Muscle layer of duodenum (tissue), 2 donors: ENCODE measurements at regions not wholly inside any gene's neighbourhood (a gene's known extent, or its start where the extent isn't known, plus 50 kb on each side); places are given as distances from the start of the nearest gene placed in this dataset.

Experiments
- H3K27ac ChIP-seq: one replicate; pipeline ENCODE4 v1.7.0; 2013; ENCODE audit warnings: mild to moderate bottlenecking, low read length
- H3K27me3 ChIP-seq: one replicate; pipeline ENCODE4 v1.7.0; 2013; ENCODE audit warnings: low read depth, mild to moderate bottlenecking, control low read depth, low read length
- H3K36me3 ChIP-seq, 2 donors: one replicate each; pipeline ENCODE4 v1.7.0; 2013; ENCODE audit warnings: low read length in 2 of 2, control low read depth in 1 of 2, mild to moderate bottlenecking in 1 of 2; ENCODE audit not compliant: insufficient read depth in 2 of 2, control insufficient read depth in 1 of 2
- H3K4me1 ChIP-seq, 2 donors: one replicate each; pipeline ENCODE4 v1.7.0; 2013; ENCODE audit warnings: low read length in 2 of 2, mild to moderate bottlenecking in 2 of 2, control low read depth in 1 of 2, moderate library complexity in 1 of 2; ENCODE audit not compliant: insufficient read depth in 2 of 2, control insufficient read depth in 1 of 2
- H3K4me3 ChIP-seq, 2 donors: one replicate each; pipeline ENCODE4 v1.7.0; 2013; ENCODE audit warnings: low read length in 2 of 2, low read depth in 1 of 2, mild to moderate bottlenecking in 1 of 2
- H3K9me3 ChIP-seq, 2 donors: one replicate each; pipeline ENCODE4 v1.7.0; 2013; ENCODE audit warnings: low read length in 2 of 2, control low read depth in 1 of 2, mild to moderate bottlenecking in 1 of 2; ENCODE audit not compliant: control insufficient read depth in 1 of 2
- donor health status: healthy.

DNA sequence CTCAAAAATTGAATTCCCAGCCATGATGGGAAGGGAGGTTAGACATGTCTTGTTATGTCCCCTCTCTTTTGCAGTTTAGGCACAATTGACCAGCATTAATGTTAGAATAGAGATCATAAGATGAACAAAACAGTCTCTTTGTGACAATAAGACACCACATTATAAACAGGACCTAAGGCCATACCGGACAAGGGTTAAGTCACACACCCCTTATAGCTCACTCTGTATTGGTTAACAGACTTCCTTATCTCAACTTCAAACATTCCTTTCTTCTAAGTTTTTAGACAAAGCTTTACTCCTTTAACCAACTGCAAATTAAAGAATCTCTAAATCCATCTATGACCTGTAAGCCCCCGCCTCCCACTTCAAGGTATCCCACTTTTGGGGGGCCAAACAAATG is 81.1 kb upstream of the CPM start:
- H3K27me3 ChIP-seq = no peaks in the 10 kb centered on the region
- H3K9me3 ChIP-seq = no peaks in the 10 kb centered on the region
- no peak overlapping the region for H3K27ac ChIP-seq
- H3K4me3 ChIP-seq = no peak overlapping the region
- no peaks in the 10 kb centered on the region for H3K36me3 ChIP-seq
- no peaks in the 10 kb centered on the region for H3K4me1 ChIP-seq

DNA sequence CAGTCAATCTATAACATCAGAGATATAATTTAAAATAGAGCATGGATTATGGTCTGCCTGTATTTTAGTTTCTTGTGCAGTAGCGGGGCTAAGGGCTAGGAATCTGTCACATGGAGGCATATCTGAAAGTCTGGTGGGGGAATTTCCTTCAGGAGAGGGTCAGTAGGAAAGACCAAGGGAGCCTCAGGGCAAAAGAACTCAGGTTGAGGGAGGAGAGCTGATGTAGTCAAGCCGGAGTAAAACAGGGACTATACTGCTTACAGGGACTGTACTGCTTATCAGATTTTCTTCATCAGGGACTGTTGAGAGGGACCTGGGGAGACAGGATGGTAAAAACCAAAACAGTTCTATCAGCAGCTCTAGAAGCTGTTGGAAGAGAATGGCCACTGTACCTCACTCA is 82.0 kb upstream of the CPM start:
- Histone ChIP-seq H3K27ac (no peak overlapping the region), H3K9me3 (peaks cover 0 to 1% of the 10 kb centered on the region in 2 donors), H3K4me3 (no peak overlapping the region), H3K36me3 (no peaks in the 10 kb centered on the region), H3K4me1 (no peaks in the 10 kb centered on the region), H3K27me3 (no peaks in the 10 kb centered on the region)

DNA sequence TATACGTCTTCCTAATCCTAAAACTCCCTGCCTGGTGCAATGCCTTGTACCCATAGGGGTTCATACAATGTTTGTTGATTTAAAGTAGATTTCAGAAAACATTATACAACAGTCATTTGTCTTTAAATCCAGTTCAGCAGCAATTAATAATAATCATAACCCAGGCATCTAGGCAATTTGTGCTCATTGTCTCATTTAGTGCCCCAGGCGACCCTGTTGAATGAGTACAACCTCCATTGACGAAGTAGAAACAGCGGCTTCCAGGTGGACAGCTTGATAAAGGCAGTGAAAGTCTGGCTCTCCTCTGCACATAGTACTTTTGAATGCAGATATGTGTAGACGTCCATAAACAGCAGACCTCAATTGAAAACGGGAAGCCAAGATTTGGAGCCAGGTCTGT is 82.9 kb upstream of the CPM start:
- Histone ChIP-seq H3K4me1 (no peaks in the 10 kb centered on the region), H3K27ac (no peak overlapping the region), H3K27me3 (no peaks in the 10 kb centered on the region), H3K4me3 (no peak overlapping the region), H3K36me3 (no peaks in the 10 kb centered on the region), H3K9me3 (peaks cover 0 to 4% of the 10 kb centered on the region in 2 donors)

DNA sequence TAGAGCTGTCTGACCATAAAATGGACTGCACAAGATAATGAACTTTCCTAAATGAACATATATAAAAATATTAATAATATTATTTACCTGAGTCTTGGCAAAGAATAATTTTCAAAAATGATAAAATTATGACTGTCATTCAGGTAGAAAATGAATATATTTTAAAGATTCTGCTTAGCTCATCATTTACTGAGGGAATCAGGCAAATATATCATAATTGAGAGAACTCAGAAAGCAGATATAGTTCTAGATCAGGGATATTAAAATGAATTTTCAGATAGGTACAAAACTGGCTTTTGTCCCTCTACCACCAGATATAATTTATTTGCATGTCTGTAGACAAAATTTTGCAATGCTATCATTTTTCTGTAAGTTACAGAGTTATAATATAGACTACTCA is 86.1 kb upstream of the CPM start:
- Histone ChIP-seq H3K4me1 (no peaks in the 10 kb centered on the region), H3K27ac (no peak overlapping the region), H3K27me3 (no peaks in the 10 kb centered on the region), H3K4me3 (no peak overlapping the region), H3K9me3 (peaks cover 0 to 4% of the 10 kb centered on the region in 2 donors), H3K36me3 (no peaks in the 10 kb centered on the region)

DNA sequence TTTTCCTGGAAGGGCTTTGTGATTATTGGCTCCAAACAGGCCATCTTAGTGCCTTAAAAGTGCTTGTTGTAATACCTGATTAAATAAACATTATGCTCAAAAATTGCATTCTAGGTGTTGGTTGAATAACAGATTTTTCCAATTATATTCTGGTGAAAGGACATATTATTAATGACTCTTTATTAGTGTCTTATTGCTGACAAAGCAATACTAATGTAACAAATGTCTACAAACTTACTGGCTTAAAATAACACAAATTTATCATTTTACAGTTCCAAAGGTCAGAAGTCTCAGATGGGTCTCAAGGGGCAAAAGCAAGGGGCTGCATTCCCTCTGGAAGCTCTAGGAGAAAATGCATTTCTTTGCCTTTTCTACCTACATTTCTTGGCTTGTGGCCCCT is 86.9 kb upstream of the CPM start:
- Histone ChIP-seq H3K36me3 (no peaks in the 10 kb centered on the region), H3K27me3 (no peaks in the 10 kb centered on the region), H3K9me3 (peaks cover 0 to 4% of the 10 kb centered on the region in 2 donors), H3K27ac (no peak overlapping the region), H3K4me1 (no peaks in the 10 kb centered on the region), H3K4me3 (no peak overlapping the region)

DNA sequence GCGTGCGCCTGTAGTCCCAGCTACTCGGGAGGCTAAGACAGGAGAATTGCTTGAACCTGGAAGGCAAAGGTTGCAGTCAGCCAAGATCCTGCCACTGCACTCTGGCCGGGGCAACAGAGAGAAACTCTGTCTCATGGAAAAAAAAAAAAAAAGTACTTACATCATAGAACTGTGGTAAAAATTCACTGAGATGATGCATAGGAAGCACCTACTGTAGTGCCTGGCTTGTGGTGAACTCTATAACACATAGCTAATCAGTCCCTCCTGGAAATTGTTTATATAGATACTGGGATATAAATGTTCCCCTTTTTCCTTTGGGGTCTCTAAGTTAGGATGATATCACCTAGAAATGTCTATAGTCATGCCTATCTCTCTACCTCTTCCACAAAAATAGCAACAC is 89.7 kb upstream of the CPM start:
- H3K4me1 ChIP-seq = no peaks in the 10 kb centered on the region
- no peaks in the 10 kb centered on the region for H3K27me3 ChIP-seq
- no peak overlapping the region for H3K4me3 ChIP-seq
- H3K27ac ChIP-seq = no peak overlapping the region
- no peaks in the 10 kb centered on the region for H3K36me3 ChIP-seq
- H3K9me3 ChIP-seq = peaks cover 0 to 4% of the 10 kb centered on the region in 2 donors

DNA sequence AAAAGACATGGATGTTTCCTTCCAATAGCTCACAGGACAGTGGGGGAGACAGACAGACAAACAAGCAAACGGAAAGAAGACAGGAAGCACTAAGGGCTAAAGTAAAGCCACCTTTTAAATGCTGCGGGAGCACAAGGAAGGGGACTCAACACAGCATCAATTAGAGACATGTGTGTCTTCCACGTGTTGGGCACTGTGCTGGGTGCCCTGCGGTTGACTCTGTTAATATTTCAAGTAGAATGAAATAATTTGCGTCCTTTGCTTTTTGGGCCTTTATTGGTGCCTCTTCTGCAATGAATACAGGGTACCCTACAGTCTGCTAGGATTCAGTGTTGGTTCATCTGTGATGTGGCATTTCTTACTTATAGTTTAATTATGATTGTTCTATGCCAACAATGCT is 90.9 kb upstream of the CPM start:
- no peaks in the 10 kb centered on the region for H3K27me3 ChIP-seq
- H3K4me1 ChIP-seq = no peaks in the 10 kb centered on the region
- no peak overlapping the region for H3K27ac ChIP-seq
- H3K9me3 ChIP-seq = peaks cover 0 to 4% of the 10 kb centered on the region in 2 donors
- no peak overlapping the region for H3K4me3 ChIP-seq
- H3K36me3 ChIP-seq = no peaks in the 10 kb centered on the region

DNA sequence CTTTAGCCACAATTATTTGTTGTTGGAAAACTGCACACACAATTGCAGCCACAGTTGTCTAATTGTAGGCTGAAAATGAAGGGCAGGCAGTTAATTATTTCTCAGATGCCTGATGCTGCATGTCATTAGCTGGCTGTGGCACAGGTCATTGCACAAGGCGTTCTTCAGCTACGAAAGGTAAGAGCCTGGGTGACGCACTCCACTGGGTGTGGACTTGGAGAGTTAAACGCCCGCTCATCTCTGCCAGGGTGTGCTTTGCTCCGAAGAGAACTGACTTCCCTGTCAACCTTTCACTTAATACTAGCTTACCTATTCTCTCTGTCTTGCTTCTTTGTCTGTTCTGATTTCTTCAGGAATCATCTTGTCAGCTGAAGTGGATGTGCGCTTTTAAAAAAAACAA is 91.4 kb upstream of the CPM start:
- H3K27me3 ChIP-seq = no peaks in the 10 kb centered on the region
- H3K36me3 ChIP-seq = no peaks in the 10 kb centered on the region
- H3K27ac ChIP-seq = no peak overlapping the region
- H3K9me3 ChIP-seq = peaks cover 0 to 4% of the 10 kb centered on the region in 2 donors
- no peaks in the 10 kb centered on the region for H3K4me1 ChIP-seq
- H3K4me3 ChIP-seq = no peak overlapping the region

DNA sequence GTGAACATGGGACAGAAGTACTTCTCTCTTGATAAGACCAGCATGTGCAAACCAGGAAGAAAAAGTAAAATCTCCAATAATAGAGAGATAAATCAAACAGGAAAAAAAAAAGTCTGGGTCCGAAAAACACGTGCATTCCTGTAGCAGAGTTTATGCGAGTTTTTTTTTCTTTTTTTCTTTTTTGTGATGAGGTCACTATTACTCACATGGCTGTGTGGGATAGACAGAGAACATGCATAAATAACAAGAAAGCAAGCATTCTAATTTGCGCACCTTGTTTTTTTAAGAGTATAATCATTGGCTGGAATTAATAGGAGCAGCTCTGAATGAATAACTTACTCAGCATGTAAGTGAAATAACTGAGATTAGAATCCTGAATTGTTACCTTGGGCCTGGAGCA is 91.9 kb upstream of the CPM start:
- Histone ChIP-seq H3K27me3 (no peaks in the 10 kb centered on the region), H3K36me3 (no peaks in the 10 kb centered on the region), H3K27ac (no peak overlapping the region), H3K4me3 (no peak overlapping the region), H3K4me1 (no peaks in the 10 kb centered on the region), H3K9me3 (peaks cover 0 to 3% of the 10 kb centered on the region in 2 donors)

DNA sequence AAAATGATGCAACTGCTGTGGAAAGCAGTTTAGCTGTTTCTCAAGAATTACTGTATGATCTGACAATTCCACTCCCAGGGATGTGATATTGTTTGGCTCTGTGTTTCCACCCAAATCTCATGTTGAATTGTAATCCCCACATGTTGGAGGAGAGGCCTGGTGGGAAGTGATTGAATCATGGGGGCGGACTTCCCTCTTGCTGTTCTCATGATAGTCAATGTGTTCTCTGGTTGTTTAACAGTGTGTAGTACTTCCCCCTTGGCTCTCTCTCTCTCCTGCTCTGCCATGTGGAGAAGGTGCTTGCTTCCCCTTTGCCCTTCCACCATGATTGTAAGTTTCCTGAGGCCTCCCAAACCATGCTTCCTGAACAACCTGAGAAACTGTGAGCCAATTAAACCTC is 93.4 kb upstream of the CPM start:
- H3K4me1 ChIP-seq = no peaks in the 10 kb centered on the region
- no peak overlapping the region for H3K27ac ChIP-seq
- no peaks in the 10 kb centered on the region for H3K27me3 ChIP-seq
- no peaks in the 10 kb centered on the region for H3K36me3 ChIP-seq
- H3K9me3 ChIP-seq = no peaks in the 10 kb centered on the region
- no peak overlapping the region for H3K4me3 ChIP-seq

DNA sequence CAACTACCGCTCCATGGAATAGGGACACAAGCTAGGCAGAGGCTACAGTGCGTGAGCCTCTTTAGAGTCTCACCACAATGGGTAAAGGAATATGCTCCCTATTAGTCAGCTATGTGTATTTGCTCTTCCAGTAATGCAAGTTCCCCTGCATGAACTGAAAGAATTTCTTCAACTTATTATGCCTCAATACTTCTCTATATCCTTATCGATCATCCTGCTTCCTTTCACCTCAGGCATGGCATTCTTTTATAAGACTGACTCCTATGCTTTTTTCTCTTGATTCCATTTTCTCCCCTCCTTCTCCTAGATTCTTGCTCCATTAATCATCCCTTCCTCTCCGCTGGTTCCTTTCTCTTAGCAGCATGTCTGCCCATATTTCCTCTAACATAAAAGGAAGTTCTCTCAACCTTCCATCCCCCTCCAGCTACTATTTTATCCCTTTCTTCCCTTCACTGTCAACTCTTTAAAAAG is 94.5 kb upstream of the CPM start:
- Histone ChIP-seq H3K9me3 (no peaks in the 10 kb centered on the region), H3K27ac (no peak overlapping the region), H3K4me3 (no peak overlapping the region), H3K36me3 (no peaks in the 10 kb centered on the region), H3K27me3 (no peaks in the 10 kb centered on the region), H3K4me1 (no peaks in the 10 kb centered on the region)

DNA sequence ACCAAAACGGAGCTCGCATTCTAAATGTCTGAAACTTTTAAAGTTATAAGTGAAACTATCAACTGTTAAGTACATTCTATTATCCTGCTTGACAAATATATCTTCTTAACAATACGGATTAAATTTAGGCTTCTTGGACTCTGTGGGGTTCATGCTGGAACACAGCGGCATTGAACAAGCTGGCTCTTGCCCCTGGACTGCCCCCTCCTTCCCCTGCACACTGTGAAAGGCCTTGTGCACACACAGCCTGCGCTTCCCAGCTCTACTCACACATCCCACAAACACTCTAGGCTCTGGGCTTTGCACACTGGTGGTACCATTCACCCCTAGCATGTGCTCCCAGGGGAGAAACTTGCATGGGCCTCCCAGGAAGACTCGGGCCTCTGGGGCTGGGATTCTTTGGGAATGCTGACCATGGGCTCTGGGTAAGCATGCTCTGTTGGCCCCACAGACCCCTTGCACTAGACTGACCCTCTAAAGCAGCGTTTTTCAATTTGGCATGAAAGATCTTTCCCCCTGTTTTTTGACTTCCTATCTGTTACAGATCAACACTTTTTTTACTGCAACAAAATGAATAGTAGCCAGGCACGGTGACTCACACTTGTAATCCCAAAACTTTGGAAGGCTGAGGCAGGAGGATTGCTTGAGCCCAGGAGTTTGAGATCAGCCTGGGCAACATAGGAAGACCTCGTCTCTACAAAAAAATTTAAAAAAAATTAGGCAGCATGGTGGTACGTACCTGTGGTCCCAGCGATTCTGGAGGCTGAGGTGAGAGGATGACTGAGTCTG is 96.2 kb upstream of the CPM start:
- H3K27ac ChIP-seq = no peak overlapping the region

More for the DNA sequence above, 96.2 kb upstream of the CPM start:
- no peaks in the 10 kb centered on the region for H3K36me3 ChIP-seq
- H3K27me3 ChIP-seq = no peaks in the 10 kb centered on the region
- no peaks in the 10 kb centered on the region for H3K9me3 ChIP-seq
- no peak overlapping the region for H3K4me3 ChIP-seq
- H3K4me1 ChIP-seq = no peaks in the 10 kb centered on the region
